ENCODE measurements at regions not wholly inside any gene's neighbourhood (a gene's known extent, or its start where the extent isn't known, plus 50 kb on each side); places are given as distances from the start of the nearest gene placed in this dataset.

DNA sequence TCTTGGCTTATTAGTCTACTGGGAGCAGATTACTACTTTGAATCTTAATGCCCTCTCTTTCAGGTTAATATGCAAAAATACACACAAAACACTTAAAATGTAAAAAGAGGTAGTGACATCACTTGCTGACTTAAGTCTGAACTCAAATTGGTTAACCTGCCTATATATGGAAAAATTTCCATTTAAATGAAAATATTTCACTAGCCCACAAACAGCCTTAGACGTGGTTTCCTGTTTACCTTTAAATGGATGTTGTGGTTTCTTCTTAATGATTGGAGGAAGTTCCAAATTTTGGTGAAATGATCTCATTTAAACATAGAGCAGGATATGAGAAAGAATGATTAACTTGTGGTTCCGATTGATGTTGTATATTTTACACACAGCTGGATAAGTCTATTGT, 553.7 kb downstream of the CD109 start:
- no peak overlapping the region for H3K27ac ChIP-seq

DNA sequence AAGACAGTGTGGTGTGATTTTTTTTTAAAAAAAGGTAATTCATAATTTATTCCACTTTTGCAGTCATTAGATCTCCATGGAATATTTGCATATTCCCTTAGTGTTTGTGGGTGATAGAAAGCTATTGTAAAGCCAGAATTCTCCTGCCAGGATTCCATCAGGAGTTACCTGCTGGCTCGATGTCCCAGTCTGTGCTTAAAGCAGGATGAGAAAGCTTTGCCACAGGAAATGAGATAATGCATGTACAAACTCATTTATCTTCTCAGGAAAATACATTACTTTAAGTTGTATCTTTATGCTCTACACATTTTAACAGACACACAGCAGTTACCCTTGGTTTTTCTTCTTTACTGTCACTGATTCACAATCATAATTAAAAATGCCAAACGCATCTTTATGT, 553.0 kb downstream of the CD109 start:
- no peaks in the 10 kb centered on the region for H3K4me1 ChIP-seq (ENCODE audit: control insufficient read depth in 1 of 2, insufficient read depth in 1 of 2, low read depth in 1 of 2, low read length in 1 of 2)
- H3K4me3 ChIP-seq (ENCODE audit: low read depth in 1 of 2, low read length in 1 of 2), result no peak overlapping the region
- no peaks in the 10 kb centered on the region for H3K27me3 ChIP-seq
- H3K9me3 ChIP-seq, result no peaks in the 10 kb centered on the region
- TF ChIP-seq, protein P1, sequence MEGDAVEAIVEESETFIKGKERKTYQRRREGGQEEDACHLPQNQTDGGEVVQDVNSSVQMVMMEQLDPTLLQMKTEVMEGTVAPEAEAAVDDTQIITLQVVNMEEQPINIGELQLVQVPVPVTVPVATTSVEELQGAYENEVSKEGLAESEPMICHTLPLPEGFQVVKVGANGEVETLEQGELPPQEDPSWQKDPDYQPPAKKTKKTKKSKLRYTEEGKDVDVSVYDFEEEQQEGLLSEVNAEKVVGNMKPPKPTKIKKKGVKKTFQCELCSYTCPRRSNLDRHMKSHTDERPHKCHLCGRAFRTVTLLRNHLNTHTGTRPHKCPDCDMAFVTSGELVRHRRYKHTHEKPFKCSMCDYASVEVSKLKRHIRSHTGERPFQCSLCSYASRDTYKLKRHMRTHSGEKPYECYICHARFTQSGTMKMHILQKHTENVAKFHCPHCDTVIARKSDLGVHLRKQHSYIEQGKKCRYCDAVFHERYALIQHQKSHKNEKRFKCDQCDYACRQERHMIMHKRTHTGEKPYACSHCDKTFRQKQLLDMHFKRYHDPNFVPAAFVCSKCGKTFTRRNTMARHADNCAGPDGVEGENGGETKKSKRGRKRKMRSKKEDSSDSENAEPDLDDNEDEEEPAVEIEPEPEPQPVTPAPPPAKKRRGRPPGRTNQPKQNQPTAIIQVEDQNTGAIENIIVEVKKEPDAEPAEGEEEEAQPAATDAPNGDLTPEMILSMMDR (IDR thresholded peaks at IDR 0.05), result no peak
- no peaks in the 10 kb centered on the region for H3K36me3 ChIP-seq
- no peak overlapping the region for H3K27ac ChIP-seq

More for the DNA sequence above, 553.7 kb downstream of the CD109 start:
- no peaks in the 10 kb centered on the region for H3K27me3 ChIP-seq
- H3K9me3 ChIP-seq, result no peaks in the 10 kb centered on the region
- no peaks in the 10 kb centered on the region for H3K36me3 ChIP-seq
- TF ChIP-seq, protein P1 (IDR thresholded peaks at IDR 0.05), result no peak
- H3K4me3 ChIP-seq (ENCODE audit: low read depth in 1 of 2, low read length in 1 of 2), result no peak overlapping the region
- H3K4me1 ChIP-seq (ENCODE audit: control insufficient read depth in 1 of 2, insufficient read depth in 1 of 2, low read depth in 1 of 2, low read length in 1 of 2), result no peaks in the 10 kb centered on the region

DNA sequence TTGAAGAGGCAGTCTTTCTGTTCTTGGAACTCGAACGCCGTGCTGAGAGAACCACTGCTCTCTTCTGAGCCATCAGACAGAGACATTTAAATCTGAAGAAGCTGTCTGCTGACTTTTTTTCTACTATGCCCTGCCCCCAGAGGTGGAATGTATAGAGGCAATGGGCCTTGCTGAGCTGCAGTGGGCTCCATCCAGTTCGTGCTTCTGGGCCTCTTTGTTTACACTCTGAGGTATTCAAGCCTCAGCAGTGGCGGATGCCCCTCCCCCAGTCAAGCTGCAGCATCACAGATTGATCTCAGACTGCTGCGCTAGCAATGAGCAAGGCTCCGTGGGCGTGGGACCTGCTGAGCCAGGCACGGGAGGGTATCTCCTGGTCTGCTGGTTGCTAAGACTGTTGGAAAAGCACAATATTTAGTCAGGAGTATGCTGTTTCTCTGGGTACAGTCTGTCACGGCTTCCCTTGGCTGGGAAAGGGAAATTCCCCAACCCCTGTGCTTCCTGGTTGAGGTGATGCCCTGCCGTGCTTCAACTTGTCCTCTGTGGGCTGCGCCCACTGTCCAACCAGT, 526.8 kb downstream of the CD109 start:
- no peaks in the 10 kb centered on the region for H3K27me3 ChIP-seq
- no peaks in the 10 kb centered on the region for H3K4me1 ChIP-seq (ENCODE audit: control insufficient read depth in 1 of 2, insufficient read depth in 1 of 2, low read depth in 1 of 2, low read length in 1 of 2)
- TF ChIP-seq, protein P1 (IDR thresholded peaks at IDR 0.05), result no peak
- H3K36me3 ChIP-seq, result no peaks in the 10 kb centered on the region
- H3K9me3 ChIP-seq, result no peaks in the 10 kb centered on the region
- H3K27ac ChIP-seq, result no peak overlapping the region
- H3K4me3 ChIP-seq (ENCODE audit: low read depth in 1 of 2, low read length in 1 of 2), result no peak overlapping the region

DNA sequence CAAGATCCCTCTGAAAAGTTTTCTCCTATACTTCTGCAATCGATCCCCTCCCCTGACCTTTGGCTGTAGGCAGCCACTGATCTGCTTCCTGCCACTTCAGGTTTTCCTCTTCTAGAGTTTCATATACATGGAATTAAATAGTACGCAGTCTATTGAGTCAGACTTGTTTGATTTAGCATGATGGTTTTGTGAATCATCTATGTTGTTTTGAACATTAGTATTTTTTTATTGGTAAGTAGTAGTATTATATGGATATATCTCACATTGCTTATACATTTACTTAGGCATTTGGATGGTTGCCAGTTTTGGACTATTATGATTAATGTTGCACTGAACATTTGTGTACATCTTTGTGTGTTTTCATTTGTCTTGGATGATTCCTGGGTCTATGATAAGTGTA, 518.0 kb downstream of the CD109 start:
- H3K4me1 ChIP-seq (ENCODE audit: control insufficient read depth in 1 of 2, insufficient read depth in 1 of 2, low read depth in 1 of 2, low read length in 1 of 2), result no peaks in the 10 kb centered on the region
- no peak overlapping the region for H3K27ac ChIP-seq
- no peaks in the 10 kb centered on the region for H3K9me3 ChIP-seq
- no peak overlapping the region for H3K4me3 ChIP-seq (ENCODE audit: low read depth in 1 of 2, low read length in 1 of 2)
- H3K27me3 ChIP-seq, result no peaks in the 10 kb centered on the region
- TF ChIP-seq, protein P1 (IDR thresholded peaks at IDR 0.05), result no peak
- no peaks in the 10 kb centered on the region for H3K36me3 ChIP-seq

DNA sequence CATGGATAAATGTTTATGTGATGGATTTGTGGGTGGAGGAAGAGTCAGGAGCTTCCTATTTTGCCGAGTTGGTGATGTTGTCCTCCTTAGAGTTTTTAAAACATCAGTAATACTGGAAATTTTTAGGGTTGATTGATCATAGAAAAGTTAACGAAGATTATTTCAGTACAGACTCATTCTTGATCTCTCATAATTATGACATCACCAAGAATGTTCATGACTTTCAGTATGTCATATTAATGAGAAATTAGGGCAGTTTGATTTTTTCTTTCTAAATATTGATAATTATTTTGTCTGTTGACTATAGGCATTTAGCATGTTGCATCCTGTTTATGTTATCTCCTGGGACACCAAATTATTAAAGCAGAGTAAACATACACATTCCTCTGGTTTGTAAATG, 512.2 kb downstream of the CD109 start:
- no peaks in the 10 kb centered on the region for H3K9me3 ChIP-seq
- H3K4me1 ChIP-seq (ENCODE audit: control insufficient read depth in 1 of 2, insufficient read depth in 1 of 2, low read depth in 1 of 2, low read length in 1 of 2), result no peaks in the 10 kb centered on the region
- TF ChIP-seq, protein P1 (IDR thresholded peaks at IDR 0.05), result no peak
- no peaks in the 10 kb centered on the region for H3K27me3 ChIP-seq
- H3K4me3 ChIP-seq (ENCODE audit: low read depth in 1 of 2, low read length in 1 of 2), result no peak overlapping the region
- no peak overlapping the region for H3K27ac ChIP-seq
- no peaks in the 10 kb centered on the region for H3K36me3 ChIP-seq
